ENCODE measurements at regions not wholly inside any gene's neighbourhood (a gene's known extent, or its start where the extent isn't known, plus 50 kb on each side); places are given as distances from the start of the nearest gene placed in this dataset.

- DNase-seq (ENCODE audit: low read depth): no peak
- no peak overlapping the region for H3K4me3 ChIP-seq (ENCODE audit: control insufficient read depth, low read depth, low read length)
- no peak for TF ChIP-seq CTCF (conservative IDR thresholded peaks at IDR 0.05; ENCODE audit: control insufficient read depth, insufficient read depth, low read depth, low read length)
These were observed 139.2 kb upstream of the PDE1A start for GRCh38 chr2:182565911-182566567.

GRCh38 chr2:182573553-182573952 lies 142.5 kb upstream of the DNAJC10 start:
- no peak overlapping the region for H3K4me3 ChIP-seq (ENCODE audit: control insufficient read depth, low read depth, low read length)
- TF ChIP-seq CTCF (conservative IDR thresholded peaks at IDR 0.05; ENCODE audit: control insufficient read depth, insufficient read depth, low read depth, low read length): no peak
- DNase-seq (ENCODE audit: low read depth): no peak

GRCh38 chr2:182577816-182578215 lies 138.2 kb upstream of the DNAJC10 start:
- TF ChIP-seq CTCF (conservative IDR thresholded peaks at IDR 0.05; ENCODE audit: control insufficient read depth, insufficient read depth, low read depth, low read length): no peak
- H3K4me3 ChIP-seq (ENCODE audit: control insufficient read depth, low read depth, low read length): no peak overlapping the region
- DNase-seq (ENCODE audit: low read depth): no peak

- no peak for DNase-seq (ENCODE audit: low read depth)
- no peak overlapping the region for H3K4me3 ChIP-seq (ENCODE audit: control insufficient read depth, low read depth, low read length)
- no peak for TF ChIP-seq CTCF (conservative IDR thresholded peaks at IDR 0.05; ENCODE audit: control insufficient read depth, insufficient read depth, low read depth, low read length)
These were observed 134.7 kb upstream of the DNAJC10 start for GRCh38 chr2:182581196-182581935.

GRCh38 chr2:182584462-182584861 lies 131.6 kb upstream of the DNAJC10 start:
- no peak for DNase-seq (ENCODE audit: low read depth)
- H3K4me3 ChIP-seq (ENCODE audit: control insufficient read depth, low read depth, low read length): no peak overlapping the region
- TF ChIP-seq CTCF (conservative IDR thresholded peaks at IDR 0.05; ENCODE audit: control insufficient read depth, insufficient read depth, low read depth, low read length): no peak

- TF ChIP-seq CTCF (conservative IDR thresholded peaks at IDR 0.05; ENCODE audit: control insufficient read depth, insufficient read depth, low read depth, low read length): no peak
- no peak for DNase-seq (ENCODE audit: low read depth)
- no peak overlapping the region for H3K4me3 ChIP-seq (ENCODE audit: control insufficient read depth, low read depth, low read length)
These were observed 131.1 kb upstream of the DNAJC10 start for GRCh38 chr2:182585001-182585400.

Data from fibroblast of mammary gland (primary cell).